H1 (cell line): ENCODE measurements at regions not wholly inside any gene's neighbourhood (a gene's known extent, or its start where the extent isn't known, plus 50 kb on each side); places are given as distances from the start of the nearest gene placed in this dataset.

ENCODE experiments used
- RAD21 ChIP-seq, 2 experiments: IDR thresholded peaks in 1 of 2; conservative IDR thresholded peaks in 1 of 2; 2 replicates each; pipeline ENCODE4 v1.6.1; 2011; ENCODE audit warnings: low read depth in 2 of 2, low read length in 2 of 2, improper control_type of control experiment in 1 of 2, inconsistent platforms in 1 of 2, mild to moderate bottlenecking in 1 of 2, moderate library complexity in 1 of 2
- SP4 ChIP-seq: IDR thresholded peaks from 2 replicates; pipeline ENCODE4 v1.6.1; 2012; ENCODE audit warnings: low read length, inconsistent platforms

GRCh38 chr2:76642129-76642528 lies 880.0 kb downstream of the LRRTM4 start (continued):
- TF ChIP-seq SP4 (no peak), RAD21 (IDR thresholded peaks at IDR 0.05 in 1 of 2, conservative IDR thresholded peaks at IDR 0.05 in 1 of 2; ENCODE audit: low read depth in 2 of 2, low read length in 2 of 2) (no peak)
